Tibial nerve (tissue), 4 donors: ENCODE measurements at regions not wholly inside any gene's neighbourhood (a gene's known extent, or its start where the extent isn't known, plus 50 kb on each side); places are given as distances from the start of the nearest gene placed in this dataset.

ENCODE experiments used
- DNase-seq, 2 donors: peaks; one replicate each; pipeline ENCODE4 v3.0.0-alpha.2; 2019; ENCODE audit warnings: low spot score in 2 of 2
- H3K27ac ChIP-seq, 4 donors: fragments of 200-600 bp; sonication (generic) in 3 of 4; one replicate each; pipeline ENCODE4 v1.5.1; 2017 to 2019; ENCODE audit warnings: mild to moderate bottlenecking in 1 of 4
- H3K27me3 ChIP-seq, 2 donors: fragments of 200-600 bp; sonication (generic) in 1 of 2; one replicate each; pipeline versions ENCODE4 v1.5.1 to v1.6.0; 2017 to 2019
- H3K36me3 ChIP-seq, 3 donors: fragments of 200-600 bp; sonication (generic); one replicate each; pipeline ENCODE4 v1.5.1; 2018 to 2019
- H3K4me1 ChIP-seq, 4 donors: fragments of 200-600 bp; sonication (generic) in 3 of 4; one replicate each; pipeline ENCODE4 v1.5.1; 2017 to 2019
- H3K4me3 ChIP-seq, 4 donors: fragments of 200-600 bp; sonication (generic) in 3 of 4; one replicate each; pipeline ENCODE4 v1.5.1; 2017 to 2019; ENCODE audit warnings: mild to moderate bottlenecking in 1 of 4, moderate library complexity in 1 of 4
- H3K9me3 ChIP-seq, 4 donors: fragments of 200-600 bp; sonication (generic) in 3 of 4; one replicate each; pipeline ENCODE4 v1.5.1; 2017 to 2019
- CTCF ChIP-seq, 5 experiments: fragments of 200-600 bp in 3 of 5; fragments of 450-650 bp in 2 of 5; sonication (generic) in 3 of 5; IDR thresholded peaks; one replicate each; pipeline ENCODE4 v1.5.1; 2016 to 2019; ENCODE audit warnings: antibody characterized with exemption in 5 of 5, mild to moderate bottlenecking in 3 of 5, moderate library complexity in 2 of 5
- EP300 ChIP-seq, 2 donors: sonication (generic); formaldehyde crosslinking; IDR thresholded peaks; one replicate each; pipeline ENCODE4 v1.6.1; 2017; ENCODE audit warnings: antibody characterized with exemption in 2 of 2, mild to moderate bottlenecking in 1 of 2
- POLR2A ChIP-seq, 2 donors: fragments of 450-650 bp; IDR thresholded peaks; one replicate each; pipeline ENCODE4 v1.6.1; 2017; ENCODE audit warnings: antibody characterized with exemption in 2 of 2, mild to moderate bottlenecking in 2 of 2, moderate library complexity in 2 of 2
- WGBS, 2 donors: methylation state at CpG; one replicate each; pipeline ENCODE4 v1.1.5; 2018; 5-methylcytosine and 5-hydroxymethylcytosine counted together

- Histone ChIP-seq H3K4me1 (no peaks in the 10 kb centered on the region), H3K9me3 (no peaks in the 10 kb centered on the region), H3K4me3 (no peak overlapping the region), H3K27ac (no peak overlapping the region), H3K27me3 (no peaks in the 10 kb centered on the region), H3K36me3 (no peaks in the 10 kb centered on the region)
- no peak for DNase-seq
- no peak for TF ChIP-seq EP300 (IDR thresholded peaks at IDR 0.05)
- TF ChIP-seq POLR2A (IDR thresholded peaks at IDR 0.05): no peak
- TF ChIP-seq CTCF (IDR thresholded peaks at IDR 0.05): no peak
Measured at GRCh38 chr1:233477359-233477758, 136.5 kb upstream of the KCNK1 start.

GRCh38 chr1:233478611-233479010 is 135.3 kb upstream of the KCNK1 start:
- 83 to 85% methylated on average over 2 of the region's 2 CpGs for WGBS, 2 donors
- no peak for TF ChIP-seq POLR2A (IDR thresholded peaks at IDR 0.05)
- no peak for TF ChIP-seq CTCF (IDR thresholded peaks at IDR 0.05)
- TF ChIP-seq EP300 (IDR thresholded peaks at IDR 0.05): no peak

GRCh38 chr1:233479110-233479890 is 134.6 kb upstream of the KCNK1 start:
- Histone ChIP-seq H3K9me3 (no peaks in the 10 kb centered on the region), H3K4me1 (no peaks in the 10 kb centered on the region), H3K36me3 (no peaks in the 10 kb centered on the region), H3K27ac (no peak overlapping the region), H3K4me3 (no peak overlapping the region), H3K27me3 (no peaks in the 10 kb centered on the region)
- 83 to 89% methylated on average over 4 of the region's 4 CpGs for WGBS, 2 donors
- no peak for TF ChIP-seq EP300 (IDR thresholded peaks at IDR 0.05)
- TF ChIP-seq POLR2A (IDR thresholded peaks at IDR 0.05): no peak
- no peak for TF ChIP-seq CTCF (IDR thresholded peaks at IDR 0.05)
- DNase-seq: no peak

More at GRCh38 chr1:233478611-233479010, 135.3 kb upstream of the KCNK1 start:
- no peaks in the 10 kb centered on the region for H3K4me1 ChIP-seq
- no peaks in the 10 kb centered on the region for H3K9me3 ChIP-seq
- no peak overlapping the region for H3K27ac ChIP-seq
- no peak overlapping the region for H3K4me3 ChIP-seq
- H3K27me3 ChIP-seq: no peaks in the 10 kb centered on the region
- no peak for DNase-seq
- H3K36me3 ChIP-seq: no peaks in the 10 kb centered on the region

- no peaks in the 10 kb centered on the region for H3K9me3 ChIP-seq
- TF ChIP-seq CTCF (IDR thresholded peaks at IDR 0.05): no peak
- no peak for TF ChIP-seq EP300 (IDR thresholded peaks at IDR 0.05)
- TF ChIP-seq POLR2A (IDR thresholded peaks at IDR 0.05): no peak
- H3K4me3 ChIP-seq: no peak overlapping the region
- no peak overlapping the region for H3K27ac ChIP-seq
- H3K36me3 ChIP-seq: no peaks in the 10 kb centered on the region
- DNase-seq: no peak
- WGBS, 2 donors: 78 to 83% methylated on average over 7 of the region's 7 CpGs
- no peaks in the 10 kb centered on the region for H3K4me1 ChIP-seq
- no peaks in the 10 kb centered on the region for H3K27me3 ChIP-seq
Measured at GRCh38 chr1:233480198-233480597, 133.7 kb upstream of the KCNK1 start.

- H3K27me3 ChIP-seq: no peaks in the 10 kb centered on the region
- no peak for DNase-seq
- no peaks in the 10 kb centered on the region for H3K4me1 ChIP-seq
- no peak overlapping the region for H3K27ac ChIP-seq
- WGBS, 2 donors: 86 to 93% methylated on average over 3 of the region's 3 CpGs
- no peaks in the 10 kb centered on the region for H3K9me3 ChIP-seq
- H3K4me3 ChIP-seq: no peak overlapping the region
- no peaks in the 10 kb centered on the region for H3K36me3 ChIP-seq
- TF ChIP-seq POLR2A (IDR thresholded peaks at IDR 0.05) (no peak), EP300 (IDR thresholded peaks at IDR 0.05) (no peak), CTCF (IDR thresholded peaks at IDR 0.05) (no peak)
Measured at GRCh38 chr1:233482388-233482787, 131.5 kb upstream of the KCNK1 start.
